GM12874 (cell line): ENCODE measurements at regions not wholly inside any gene's neighbourhood (a gene's known extent, or its start where the extent isn't known, plus 50 kb on each side); places are given as distances from the start of the nearest gene placed in this dataset.

Experiments
- CTCF ChIP-seq: IDR thresholded peaks from 2 replicates; pipeline ENCODE4 v1.5.1; 2011; ENCODE audit warnings: low read depth, mild to moderate bottlenecking, control low read depth, low read length, moderate library complexity; ENCODE audit not compliant: insufficient read depth

GRCh38 chr3:147813256-147813655, 404.1 kb downstream of the ZIC1 start:
- no peak for TF ChIP-seq CTCF

- TF ChIP-seq CTCF, result no peak
These were observed 407.6 kb downstream of the ZIC1 start for GRCh38 chr3:147816752-147817151.

GRCh38 chr3:147832611-147833010, 423.4 kb downstream of the ZIC1 start:
- TF ChIP-seq CTCF, result no peak

- TF ChIP-seq CTCF, result no peak
These were observed 427.2 kb downstream of the ZIC1 start for GRCh38 chr3:147836330-147836729.

- TF ChIP-seq CTCF, result peak; percentile 26; the same call in 1 of the 2 replicates
These were observed 429.5 kb downstream of the ZIC1 start for GRCh38 chr3:147838652-147839051.

GRCh38 chr3:147843331-147843730, 434.2 kb downstream of the ZIC1 start:
- no peak for TF ChIP-seq CTCF

- TF ChIP-seq CTCF, result no peak
These were observed 437.1 kb downstream of the ZIC1 start for GRCh38 chr3:147846293-147846692.
